ENCODE measurements at regions not wholly inside any gene's neighbourhood (a gene's known extent, or its start where the extent isn't known, plus 50 kb on each side); places are given as distances from the start of the nearest gene placed in this dataset.

GRCh38 chr4:61067381-61067780 lies 132.7 kb upstream of the ADGRL3 start:
- TF ChIP-seq CTCF (IDR thresholded peaks at IDR 0.05) (no peak), POLR2A (IDR thresholded peaks at IDR 0.05) (no peak), POLR2AphosphoS5 (IDR thresholded peaks at IDR 0.05) (no peak), EP300 (IDR thresholded peaks at IDR 0.05) (no peak)
